ENCODE measurements at regions not wholly inside any gene's neighbourhood (a gene's known extent, or its start where the extent isn't known, plus 50 kb on each side); places are given as distances from the start of the nearest gene placed in this dataset.
"Not testable (repeated sequence)": the region's sequence is repeated elsewhere in the genome, so short reads cannot be mapped to it uniquely, and the experiment has no call there.

DNA sequence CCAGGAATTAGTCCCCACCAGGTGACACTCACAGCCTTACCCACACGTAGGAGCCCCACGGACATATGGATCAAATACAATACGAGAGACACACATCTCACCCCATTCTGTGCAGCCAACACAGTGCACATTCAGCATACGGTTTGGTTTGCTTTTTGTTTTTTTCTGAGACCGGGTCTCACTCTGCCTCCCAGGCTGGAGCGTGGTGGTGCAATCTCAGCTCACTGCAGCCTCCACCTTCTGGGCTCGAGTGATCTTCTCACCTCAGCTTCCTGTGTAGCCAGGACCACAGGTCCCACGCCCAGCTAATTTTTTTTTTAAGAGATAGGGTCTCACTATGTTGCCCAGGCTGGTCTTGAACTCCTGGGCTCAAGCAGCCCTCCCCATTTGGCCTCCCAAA is 102.8 kb downstream of the POTEB start:
- not testable (repeated sequence) for DNase-seq (ENCODE audit: low read depth); H3K4me3 ChIP-seq (ENCODE audit: low read depth, low read length)

- H3K4me3 ChIP-seq (ENCODE audit: low read depth, low read length); DNase-seq (ENCODE audit: low read depth): not testable (repeated sequence)
Measured at GRCh38 chr15:21766524-21766923, 111.0 kb downstream of the POTEB start.

- not testable (repeated sequence) for H3K4me3 ChIP-seq (ENCODE audit: low read depth, low read length); DNase-seq (ENCODE audit: low read depth)
Measured at GRCh38 chr15:21763756-21764155, 113.8 kb downstream of the POTEB start.

DNA sequence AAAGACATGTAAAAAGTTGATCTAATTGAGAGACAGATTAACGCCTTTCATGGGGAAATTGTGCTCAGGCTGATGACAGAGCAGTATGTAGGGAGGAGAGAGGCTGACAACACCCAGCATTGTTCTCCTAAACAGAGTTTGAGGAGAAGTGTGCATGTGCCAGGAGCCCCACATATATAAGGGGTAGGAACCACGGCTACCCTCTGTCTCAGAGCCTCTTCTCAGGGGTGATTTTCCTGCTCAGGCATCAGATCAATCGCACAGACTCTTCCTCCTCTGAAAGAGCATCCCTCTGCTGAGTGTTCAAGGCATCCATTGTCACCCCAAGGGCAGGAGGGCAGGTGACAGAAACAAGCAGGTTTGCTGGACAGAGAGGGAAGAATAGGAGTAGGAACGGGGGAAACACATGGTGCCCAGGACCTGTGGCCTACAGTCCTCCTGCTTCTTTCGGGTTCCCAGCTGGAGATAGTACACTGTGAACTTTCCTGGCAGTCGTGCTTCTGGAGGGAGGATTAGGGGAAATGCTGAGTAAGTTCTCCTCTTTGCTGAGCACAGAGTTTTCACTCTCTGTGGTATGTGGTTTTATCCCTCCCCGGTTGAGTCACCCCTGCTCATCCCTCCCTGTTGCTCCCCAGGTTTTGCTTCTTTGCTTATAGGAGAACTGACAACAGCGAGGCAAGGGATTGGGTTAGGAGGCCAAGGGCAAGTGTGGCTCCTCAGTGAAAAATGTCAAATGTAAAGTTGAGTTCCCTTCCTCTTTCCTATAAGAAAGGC is 117.1 kb downstream of the POTEB start:
- not testable (repeated sequence) for DNase-seq (ENCODE audit: low read depth); H3K4me3 ChIP-seq (ENCODE audit: low read depth, low read length)

- DNase-seq (ENCODE audit: low read depth), result not testable (repeated sequence)
Measured at GRCh38 chr15:21759401-21760165, 118.0 kb downstream of the POTEB start.

GRCh38 chr15:21753838-21754237 is 123.7 kb downstream of the POTEB start:
- H3K4me3 ChIP-seq (ENCODE audit: low read depth, low read length); DNase-seq (ENCODE audit: low read depth): not testable (repeated sequence)

More at GRCh38 chr15:21759401-21760165, 118.0 kb downstream of the POTEB start:
- not testable (repeated sequence) for H3K4me3 ChIP-seq (ENCODE audit: low read depth, low read length)

DNA sequence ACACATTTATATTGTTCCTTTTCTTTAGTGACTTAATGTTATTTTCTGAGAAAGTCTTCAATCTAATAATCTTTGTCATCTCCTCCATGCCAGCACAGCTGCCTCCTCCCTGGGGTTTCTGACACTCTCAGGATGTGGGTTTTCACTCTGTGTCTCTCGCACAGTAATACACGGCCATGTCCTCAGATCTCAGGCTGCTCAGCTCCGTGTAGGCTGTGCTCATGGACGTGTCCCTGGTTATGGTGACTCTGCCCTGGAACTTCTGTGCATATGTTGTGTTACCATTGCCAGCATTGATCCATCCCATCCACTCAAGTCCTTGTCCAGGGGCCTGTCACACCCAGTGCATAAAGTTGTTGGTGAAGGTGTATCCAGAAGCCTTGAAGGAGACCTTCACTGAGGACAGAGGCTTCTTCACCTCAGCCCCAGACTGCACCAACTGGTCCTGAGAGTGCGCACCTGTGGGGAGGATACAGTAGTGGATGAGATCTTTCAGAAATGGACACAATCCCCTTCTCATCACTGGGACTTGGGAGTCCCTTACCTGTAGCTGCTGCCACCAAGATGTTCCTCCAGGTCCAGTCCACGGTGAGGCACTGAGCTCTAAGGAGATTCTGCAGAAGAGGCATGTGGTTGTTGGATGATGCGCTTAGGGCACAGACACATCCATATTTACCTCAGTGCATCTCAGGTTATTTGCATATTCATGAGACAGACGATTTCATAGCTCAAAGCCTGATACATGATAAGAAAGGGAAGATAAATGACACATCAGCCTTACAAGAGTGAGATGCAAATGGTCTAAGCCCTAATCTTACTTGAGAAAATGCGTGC is 125.2 kb downstream of the POTEB start:
- not testable (repeated sequence) for H3K4me3 ChIP-seq (ENCODE audit: low read depth, low read length); DNase-seq (ENCODE audit: low read depth)

DNA sequence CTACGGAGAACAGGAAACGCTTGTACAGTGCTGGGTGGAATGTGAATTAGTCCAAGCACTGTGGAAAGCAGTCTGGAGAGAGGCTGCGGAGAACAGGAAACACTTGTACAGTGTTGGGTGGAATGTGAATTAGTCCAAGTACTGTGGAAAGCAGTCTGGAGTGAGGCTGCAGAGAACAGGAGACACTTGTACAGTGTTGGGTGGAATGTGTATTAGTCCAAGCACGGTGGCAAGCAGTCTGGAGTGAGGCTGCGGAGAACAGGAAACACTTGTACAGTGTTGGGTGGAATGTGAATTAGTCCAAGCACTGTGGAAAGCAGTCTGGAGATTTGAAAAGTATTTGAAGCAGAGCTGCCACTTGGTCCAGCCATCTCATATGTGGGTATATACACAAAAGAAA is 128.4 kb downstream of the POTEB start:
- H3K4me3 ChIP-seq (ENCODE audit: low read depth, low read length); DNase-seq (ENCODE audit: low read depth): not testable (repeated sequence)

DNA sequence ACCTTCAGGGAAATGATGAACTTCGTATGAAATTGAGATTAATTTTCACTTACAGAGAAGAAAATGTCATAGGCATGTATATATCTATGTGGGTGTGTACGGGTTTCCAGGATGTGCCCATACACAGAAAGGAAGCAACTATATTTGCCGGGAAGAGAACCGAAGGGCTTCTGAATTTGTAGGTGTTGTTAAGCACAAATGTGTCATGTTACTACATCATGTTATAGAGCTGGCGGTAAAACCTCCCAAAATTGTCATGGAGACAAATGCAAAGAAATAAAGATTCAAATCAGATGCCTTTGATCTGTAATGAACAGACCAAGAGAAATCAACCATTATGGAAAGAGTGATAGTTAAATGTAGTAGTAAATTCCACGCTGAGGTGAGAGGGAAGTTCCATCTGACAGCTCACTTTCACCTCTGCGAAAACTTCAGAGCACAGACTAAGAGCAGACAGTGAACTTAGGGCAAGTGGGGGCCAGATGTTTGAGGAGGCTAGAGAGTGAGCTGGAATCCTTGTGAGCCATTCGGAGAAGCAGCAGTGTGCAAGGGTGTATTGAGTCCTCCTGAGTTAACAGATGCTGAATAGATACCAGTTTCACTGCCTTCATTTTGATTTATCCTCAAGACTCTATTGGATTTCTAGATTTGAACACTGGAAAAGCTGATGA is 133.2 kb downstream of the POTEB start:
- DNase-seq (ENCODE audit: low read depth); H3K4me3 ChIP-seq (ENCODE audit: low read depth, low read length): not testable (repeated sequence)

DNA sequence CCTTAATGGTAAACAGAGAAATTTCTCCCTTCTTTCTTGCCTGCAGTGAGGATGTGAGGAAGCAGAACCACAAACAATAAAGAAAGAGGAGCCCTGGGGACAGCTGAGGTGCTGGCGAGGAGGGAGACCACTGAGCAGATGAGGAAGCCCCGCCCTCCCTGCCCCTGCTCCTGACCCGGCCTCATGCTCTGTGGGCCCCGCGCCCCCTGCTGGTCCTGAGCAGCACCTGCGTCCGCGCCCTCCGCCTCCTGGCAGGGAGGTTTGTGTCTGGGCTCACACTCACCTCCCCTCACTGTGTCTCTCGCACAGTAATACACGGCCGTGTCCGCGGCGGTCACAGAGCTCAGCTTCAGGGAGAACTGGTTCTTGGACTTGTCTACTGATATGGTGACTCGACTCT is 135.5 kb downstream of the POTEB start:
- not testable (repeated sequence) for DNase-seq (ENCODE audit: low read depth)

GRCh38 chr15:21738003-21738402 is 139.5 kb downstream of the POTEB start:
- DNase-seq (ENCODE audit: low read depth); H3K4me3 ChIP-seq (ENCODE audit: low read depth, low read length): not testable (repeated sequence)

More for the DNA sequence above, 135.5 kb downstream of the POTEB start:
- H3K4me3 ChIP-seq (ENCODE audit: low read depth, low read length), result not testable (repeated sequence)

GRCh38 chr15:21736443-21736842 is 141.1 kb downstream of the POTEB start:
- DNase-seq (ENCODE audit: low read depth); H3K4me3 ChIP-seq (ENCODE audit: low read depth, low read length): not testable (repeated sequence)

DNA sequence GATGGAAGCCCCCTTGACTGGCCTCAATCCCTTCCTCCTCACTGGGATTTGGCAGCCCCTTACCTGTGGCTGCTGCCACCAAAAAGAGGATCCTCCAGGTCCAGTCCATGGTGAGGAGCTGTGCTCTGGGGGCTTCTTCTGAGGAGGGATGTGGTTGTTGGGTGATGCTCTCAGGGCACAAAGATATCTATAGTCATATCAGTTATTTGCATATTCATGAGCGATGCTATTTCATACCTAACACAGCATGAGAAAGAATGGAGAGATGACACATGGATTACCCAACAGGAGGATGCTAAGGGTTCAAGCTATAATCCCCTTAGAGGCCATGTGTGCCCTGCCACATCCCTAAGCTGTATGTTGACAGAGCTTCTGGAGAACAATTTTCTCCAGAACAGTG is 141.7 kb downstream of the POTEB start:
- DNase-seq (ENCODE audit: low read depth), result not testable (repeated sequence)

GRCh38 chr15:21735368-21735767 is 142.2 kb downstream of the POTEB start:
- not testable (repeated sequence) for H3K4me3 ChIP-seq (ENCODE audit: low read depth, low read length); DNase-seq (ENCODE audit: low read depth)

More for the DNA sequence above, 141.7 kb downstream of the POTEB start:
- not testable (repeated sequence) for H3K4me3 ChIP-seq (ENCODE audit: low read depth, low read length)

- DNase-seq (ENCODE audit: low read depth); H3K4me3 ChIP-seq (ENCODE audit: low read depth, low read length): not testable (repeated sequence)
Measured at GRCh38 chr15:21731496-21731895, 146.0 kb downstream of the POTEB start.

DNA sequence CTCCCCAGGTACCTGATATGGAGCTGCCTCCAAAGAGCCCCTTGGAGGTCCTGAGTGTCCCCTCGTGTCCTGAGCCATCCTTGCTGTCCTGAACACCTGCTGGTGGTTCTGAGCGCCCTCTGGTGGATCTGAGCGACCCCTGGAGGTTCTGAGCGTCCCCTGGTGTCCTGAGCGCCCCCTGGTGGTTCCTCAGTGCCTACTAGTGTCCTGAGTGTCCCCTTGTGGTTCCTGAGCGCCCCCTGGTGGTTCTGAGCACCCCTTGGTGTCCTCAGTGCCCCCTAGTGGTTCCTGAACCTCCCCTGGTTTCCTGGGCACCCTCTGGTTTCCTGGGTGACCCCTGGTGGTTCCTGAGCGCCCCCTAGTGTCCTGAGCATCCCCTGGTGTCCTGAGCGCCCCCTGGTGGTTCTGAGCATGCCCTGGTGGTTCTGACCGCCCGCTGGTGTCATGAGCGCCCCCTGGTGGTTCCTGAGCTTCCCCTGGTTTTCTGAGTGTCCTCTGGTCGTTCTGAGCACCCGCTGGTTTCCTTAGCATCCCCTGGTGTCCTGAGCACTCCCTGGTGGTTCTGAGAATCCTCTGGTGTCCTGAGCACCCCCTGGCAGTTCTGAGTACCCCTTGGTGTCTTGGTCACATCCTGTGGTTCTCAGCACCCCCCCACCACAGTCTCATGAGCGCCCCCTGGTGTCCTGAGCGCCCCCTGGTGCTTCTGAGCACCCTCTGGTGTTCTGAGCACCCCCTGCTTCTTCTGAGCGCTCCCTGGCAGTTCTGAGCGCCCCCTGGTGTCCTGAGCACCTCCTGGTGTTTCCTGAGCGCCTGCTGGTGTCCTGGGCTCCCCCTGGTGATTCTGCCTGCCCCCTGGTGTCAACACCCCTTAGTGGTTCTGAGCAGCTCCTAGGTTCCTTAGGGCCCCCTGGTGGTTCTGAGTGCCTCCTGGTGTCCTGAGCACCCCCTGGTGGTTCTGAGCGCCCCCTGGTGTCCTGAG is 146.8 kb downstream of the POTEB start:
- not testable (repeated sequence) for DNase-seq (ENCODE audit: low read depth); H3K4me3 ChIP-seq (ENCODE audit: low read depth, low read length)

GRCh38 chr15:21724988-21725387 is 152.5 kb downstream of the POTEB start:
- not testable (repeated sequence) for DNase-seq (ENCODE audit: low read depth)

GRCh38 chr15:21721115-21721514 is 156.4 kb downstream of the POTEB start:
- DNase-seq (ENCODE audit: low read depth); H3K4me3 ChIP-seq (ENCODE audit: low read depth, low read length): not testable (repeated sequence)

More at GRCh38 chr15:21724988-21725387, 152.5 kb downstream of the POTEB start:
- H3K4me3 ChIP-seq (ENCODE audit: low read depth, low read length), result not testable (repeated sequence)

Data from NB4 (cell line).